WTC11 (cell line): ENCODE measurements at regions not wholly inside any gene's neighbourhood (a gene's known extent, or its start where the extent isn't known, plus 50 kb on each side); places are given as distances from the start of the nearest gene placed in this dataset.

Source experiments
- ATAC-seq: fragments of 200-7000 bp; cut with Tn5 transposase; 2 replicates; pipeline ENCODE4 v1.10.0; 2021; ENCODE audit warnings: mild to moderate bottlenecking, moderate library complexity
- CTCF ChIA-PET: fragments of 300-600 bp; sonication (Branson Sonifier 250); formaldehyde crosslinking; loops from one replicate; lab custom pipeline; 2021; ENCODE audit warnings: antibody characterized with exemption; lab: Charles Lee
- POLR2A ChIA-PET: fragments of 350-600 bp; sonication (Branson Sonifier 250); formaldehyde crosslinking; loops from one replicate; lab custom pipeline; 2021; ENCODE audit warnings: antibody characterized with exemption; lab: Charles Lee
- DNase-seq: peaks from one replicate; pipeline ENCODE4 v3.0.0; 2021; ENCODE audit warnings: low spot score
- H3K27ac Mint-ChIP-seq: 2 replicates; pipeline ENCODE4 v1.8.0; 2021; ENCODE audit warnings: mixed read lengths
- H3K27me3 Mint-ChIP-seq: 2 replicates; pipeline ENCODE4 v1.8.0; 2021; ENCODE audit warnings: low read depth, mild to moderate bottlenecking, moderate library complexity, mixed read lengths
- H3K36me3 Mint-ChIP-seq: 2 replicates; pipeline ENCODE4 v1.8.0; 2021; ENCODE audit warnings: mixed read lengths
- H3K4me1 Mint-ChIP-seq: 2 replicates; pipeline ENCODE4 v1.8.0; 2022; ENCODE audit warnings: mixed read lengths
- H3K4me3 Mint-ChIP-seq: 2 replicates; pipeline ENCODE4 v1.8.0; 2021; ENCODE audit warnings: mild to moderate bottlenecking, moderate library complexity, mixed read lengths
- H3K9me3 Mint-ChIP-seq: 2 replicates; pipeline ENCODE4 v1.8.0; 2021; ENCODE audit warnings: mixed read lengths
- AR ChIP-seq: fragments of 250-450 bp; sonication (Bioruptor Pico); IDR thresholded peaks from 2 replicates; pipeline ENCODE4 v1.9.0; 2021; ENCODE audit warnings: mild to moderate bottlenecking
- ARID4B ChIP-seq: sonication (generic); formaldehyde crosslinking; IDR thresholded peaks from 2 replicates; pipeline ENCODE4 v1.8.0; 2023; ENCODE audit warnings: missing genetic modification reagents, mild to moderate bottlenecking, borderline replicate concordance
- CREB1 ChIP-seq: sonication (generic); formaldehyde crosslinking; IDR thresholded peaks from 2 replicates; pipeline ENCODE4 v1.8.0; 2023; ENCODE audit warnings: mild to moderate bottlenecking, missing genetic modification reagents
- E2F4 ChIP-seq: sonication (generic); formaldehyde crosslinking; IDR thresholded peaks from 2 replicates; pipeline ENCODE4 v1.8.1; 2022; ENCODE audit warnings: low read depth, mild to moderate bottlenecking, moderate library complexity, missing genetic modification reagents, borderline replicate concordance
- E2F5 ChIP-seq: sonication (generic); formaldehyde crosslinking; IDR thresholded peaks from 2 replicates; pipeline ENCODE4 v1.8.1; 2022; ENCODE audit warnings: mild to moderate bottlenecking, moderate library complexity, missing genetic modification reagents
- FOXK1 ChIP-seq: sonication (generic); formaldehyde crosslinking; IDR thresholded peaks from 2 replicates; pipeline ENCODE4 v1.8.0; 2022; ENCODE audit warnings: mild to moderate bottlenecking, moderate library complexity, missing genetic modification reagents
- FOXP4 ChIP-seq: sonication (generic); formaldehyde crosslinking; IDR thresholded peaks from 2 replicates; pipeline ENCODE4 v1.8.0; 2022; ENCODE audit warnings: mild to moderate bottlenecking, missing genetic modification reagents
- JAZF1 ChIP-seq: fragments of 250-450 bp; sonication (Bioruptor Pico); IDR thresholded peaks from 2 replicates; pipeline ENCODE4 v1.9.0; 2021; ENCODE audit warnings: moderate library complexity, mild to moderate bottlenecking, inconsistent platforms
- MLX ChIP-seq: sonication (generic); formaldehyde crosslinking; IDR thresholded peaks from 2 replicates; pipeline ENCODE4 v1.8.1; 2023; ENCODE audit warnings: mild to moderate bottlenecking, missing genetic modification reagents, moderate library complexity
- NFATC4 ChIP-seq: fragments of 250-450 bp; sonication (Bioruptor Pico); IDR thresholded peaks from 2 replicates; pipeline ENCODE4 v1.9.0; 2021; ENCODE audit warnings: mild to moderate bottlenecking
- NFYB ChIP-seq: sonication (generic); formaldehyde crosslinking; conservative IDR thresholded peaks from 2 replicates; pipeline ENCODE4 v1.8.0; 2022; ENCODE audit warnings: low read depth, missing genetic modification reagents
- PREB ChIP-seq: sonication (generic); formaldehyde crosslinking; IDR thresholded peaks from 2 replicates; pipeline ENCODE4 v1.8.1; 2022; ENCODE audit warnings: mild to moderate bottlenecking, missing genetic modification reagents, moderate library complexity, borderline replicate concordance
- RELA ChIP-seq: sonication (generic); formaldehyde crosslinking; IDR thresholded peaks from 2 replicates; pipeline ENCODE4 v1.8.1; 2022; ENCODE audit warnings: missing genetic modification reagents, mild to moderate bottlenecking, borderline replicate concordance
- TEAD1 ChIP-seq: sonication (generic); formaldehyde crosslinking; IDR thresholded peaks from 2 replicates; pipeline ENCODE4 v1.8.0; 2022; ENCODE audit warnings: mild to moderate bottlenecking, missing genetic modification reagents
- ZMAT4 ChIP-seq: fragments of 250-450 bp; sonication (Bioruptor Pico); IDR thresholded peaks from 2 replicates; pipeline ENCODE4 v1.9.0; 2021; ENCODE audit warnings: mild to moderate bottlenecking
- ZNF219 ChIP-seq: sonication (generic); formaldehyde crosslinking; IDR thresholded peaks from 2 replicates; pipeline ENCODE4 v1.8.0; 2023; ENCODE audit warnings: missing genetic modification reagents, mild to moderate bottlenecking, borderline replicate concordance
- ZNF232 ChIP-seq: sonication (generic); formaldehyde crosslinking; IDR thresholded peaks from 2 replicates; pipeline ENCODE4 v1.8.0; 2022; ENCODE audit warnings: mild to moderate bottlenecking, missing genetic modification reagents
- ZNF396 ChIP-seq: fragments of 250-450 bp; sonication (Bioruptor Pico); IDR thresholded peaks from 2 replicates; pipeline ENCODE4 v1.8.0; 2021; ENCODE audit warnings: mild to moderate bottlenecking, moderate library complexity, borderline replicate concordance
- ZNF425 ChIP-seq: fragments of 250-450 bp; sonication (Bioruptor Pico); conservative IDR thresholded peaks from 2 replicates; pipeline ENCODE4 v1.9.0; 2021; ENCODE audit warnings: mild to moderate bottlenecking

GRCh38 chr6:76275746-76276145 lies 203.3 kb upstream of the IMPG1 start:
- Mint-ChIP-seq H3K27me3 (no peaks in the 10 kb centered on the region), H3K4me3 (no peak overlapping the region), H3K27ac (no peak overlapping the region), H3K36me3 (no peaks in the 10 kb centered on the region), H3K9me3 (peaks cover 31% of the 10 kb centered on the region), H3K4me1 (no peaks in the 10 kb centered on the region)
- ATAC-seq (peak; percentile 100), DNase-seq (no peak)
- no peak for TF ChIP-seq FOXP4 (CRISPR knock-in tag)
- TF ChIP-seq ZNF219 (CRISPR knock-in tag): no peak
- TF ChIP-seq CREB1 (CRISPR knock-in tag): no peak
- TF ChIP-seq RELA (CRISPR knock-in tag): no peak
- TF ChIP-seq NFYB (CRISPR knock-in tag): no peak
- TF ChIP-seq AR (CRISPR knock-in tag): no peak
- TF ChIP-seq E2F4 (CRISPR knock-in tag): no peak
- TF ChIP-seq FOXK1 (CRISPR knock-in tag): no peak
- no peak for TF ChIP-seq JAZF1 (CRISPR knock-in tag)
- no peak for TF ChIP-seq NFATC4 (CRISPR knock-in tag)
- ChIA-PET POLR2A (no interaction called here), CTCF (interaction anchor here (0.9 to 1.2 kb wide), 5 partner anchors 28 to 601 kb away, joined by 3 to 5 read pairs (median 3); no protein-coding TSS in a partner anchor)

GRCh38 chr6:76264468-76264867 lies 192.0 kb upstream of the IMPG1 start:
- peaks cover 57% of the 10 kb centered on the region for H3K36me3 Mint-ChIP-seq
- ATAC-seq (no peak), DNase-seq (no peak)
- H3K27me3 Mint-ChIP-seq: peaks cover 15% of the 10 kb centered on the region; the same call in 1 of the 2 replicates
- ChIA-PET CTCF (no interaction called here), POLR2A (no interaction called here)
- H3K4me1 Mint-ChIP-seq: peaks cover 10% of the 10 kb centered on the region
- no peak overlapping the region for H3K27ac Mint-ChIP-seq
- no peak overlapping the region for H3K4me3 Mint-ChIP-seq
- peaks cover 79% of the 10 kb centered on the region for H3K9me3 Mint-ChIP-seq
- TF ChIP-seq MLX (CRISPR knock-in tag): no peak
- TF ChIP-seq E2F5: no peak
- no peak for TF ChIP-seq CREB1 (CRISPR knock-in tag)
- no peak for TF ChIP-seq TEAD1
- TF ChIP-seq ZNF425 (CRISPR knock-in tag): no peak
- no peak for TF ChIP-seq ZNF396
- no peak for TF ChIP-seq ARID4B (CRISPR knock-in tag)
- no peak for TF ChIP-seq PREB (CRISPR knock-in tag)
- no peak for TF ChIP-seq ZNF232 (CRISPR knock-in tag)
- no peak for TF ChIP-seq ZMAT4
